AG09319 (cell line): ENCODE measurements at regions not wholly inside any gene's neighbourhood (a gene's known extent, or its start where the extent isn't known, plus 50 kb on each side); places are given as distances from the start of the nearest gene placed in this dataset.
A peak's percentile ranks its signal among the peaks of the same experiment; 100 is the strongest.

ENCODE experiments used
- DNase-seq: peaks from one replicate; pipeline ENCODE4 v3.0.0-alpha.2; 2010; ENCODE audit warnings: low read depth; ENCODE audit errors: extremely low read depth
- TF ChIP-seq, protein P1 (sequence below): IDR thresholded peaks from 2 replicates; pipeline ENCODE4 v1.5.1; 2011; ENCODE audit warnings: low read depth, mild to moderate bottlenecking, inconsistent platforms, low read length, moderate library complexity

DNA sequence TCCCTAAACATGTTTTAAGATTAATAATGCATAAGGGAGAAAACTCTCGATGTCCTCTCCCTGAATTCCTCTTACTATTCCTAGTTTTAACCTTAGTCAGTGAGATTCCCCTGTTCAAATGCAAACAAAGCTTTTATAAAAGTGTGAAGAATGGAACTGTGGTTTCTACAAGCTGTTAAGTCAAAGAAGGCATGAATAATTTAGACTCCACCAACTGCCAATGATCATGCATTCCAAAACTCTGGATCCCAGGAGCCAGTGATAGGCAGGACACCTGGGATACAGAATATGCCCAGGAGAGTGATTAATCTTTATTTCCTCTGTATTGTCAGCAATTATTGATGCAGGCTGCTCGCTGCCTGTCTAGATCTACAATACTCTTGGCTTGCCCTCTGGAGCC, 190.3 kb upstream of the ATF7IP start:
- no peak for DNase-seq
- TF ChIP-seq, protein P1, sequence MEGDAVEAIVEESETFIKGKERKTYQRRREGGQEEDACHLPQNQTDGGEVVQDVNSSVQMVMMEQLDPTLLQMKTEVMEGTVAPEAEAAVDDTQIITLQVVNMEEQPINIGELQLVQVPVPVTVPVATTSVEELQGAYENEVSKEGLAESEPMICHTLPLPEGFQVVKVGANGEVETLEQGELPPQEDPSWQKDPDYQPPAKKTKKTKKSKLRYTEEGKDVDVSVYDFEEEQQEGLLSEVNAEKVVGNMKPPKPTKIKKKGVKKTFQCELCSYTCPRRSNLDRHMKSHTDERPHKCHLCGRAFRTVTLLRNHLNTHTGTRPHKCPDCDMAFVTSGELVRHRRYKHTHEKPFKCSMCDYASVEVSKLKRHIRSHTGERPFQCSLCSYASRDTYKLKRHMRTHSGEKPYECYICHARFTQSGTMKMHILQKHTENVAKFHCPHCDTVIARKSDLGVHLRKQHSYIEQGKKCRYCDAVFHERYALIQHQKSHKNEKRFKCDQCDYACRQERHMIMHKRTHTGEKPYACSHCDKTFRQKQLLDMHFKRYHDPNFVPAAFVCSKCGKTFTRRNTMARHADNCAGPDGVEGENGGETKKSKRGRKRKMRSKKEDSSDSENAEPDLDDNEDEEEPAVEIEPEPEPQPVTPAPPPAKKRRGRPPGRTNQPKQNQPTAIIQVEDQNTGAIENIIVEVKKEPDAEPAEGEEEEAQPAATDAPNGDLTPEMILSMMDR, result no peak

DNA sequence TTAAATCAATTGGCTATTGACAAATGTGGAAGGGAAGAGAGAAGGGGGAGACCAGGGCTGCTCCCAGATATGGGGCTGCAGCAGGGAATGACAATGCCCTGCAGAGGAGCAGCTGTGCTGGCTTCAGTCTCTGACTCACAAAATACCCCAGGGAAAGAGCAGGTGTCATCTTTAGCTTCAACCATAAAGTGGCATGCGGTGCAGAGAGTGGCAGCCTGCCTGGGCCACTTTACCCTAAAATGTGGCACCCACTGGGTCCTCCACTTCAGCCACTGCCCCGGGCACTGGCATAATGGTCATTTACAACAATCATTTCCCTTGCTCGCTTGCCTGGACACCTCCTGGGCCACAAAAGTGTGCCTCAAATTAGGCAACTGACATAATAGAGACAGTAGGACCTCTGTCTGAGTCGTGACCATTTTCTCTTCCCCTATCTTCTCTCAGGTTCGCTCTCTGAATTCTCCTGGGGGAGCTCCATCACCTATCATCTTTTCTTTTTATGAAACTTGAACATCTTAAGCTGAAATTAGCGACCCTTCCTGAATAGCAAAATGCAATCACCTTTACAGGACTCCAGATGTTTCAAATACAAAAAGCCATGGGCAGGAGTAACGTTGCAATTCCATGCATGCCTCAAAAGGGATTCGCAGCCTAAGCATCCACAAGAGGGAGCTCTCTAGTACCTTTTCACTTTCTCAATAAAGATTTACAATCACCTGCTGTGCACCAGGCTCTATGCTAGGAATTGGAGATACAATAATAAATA, 179.9 kb upstream of the ATF7IP start:
- DNase-seq, result no peak

DNA sequence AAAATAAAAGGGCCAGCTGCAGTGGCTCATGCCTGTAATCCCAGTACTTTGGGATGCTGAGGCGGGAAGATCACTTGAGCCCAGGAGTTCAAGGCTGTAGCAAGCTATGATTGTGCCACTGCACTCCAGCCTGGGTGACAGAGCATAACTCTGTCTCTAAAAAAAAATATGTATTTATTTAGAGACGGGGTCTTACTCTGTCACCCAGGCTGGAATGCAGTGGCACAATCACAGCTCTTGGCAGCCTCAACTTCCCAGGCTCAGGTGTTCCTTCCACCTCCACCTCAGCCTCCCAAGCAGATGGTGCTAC, 179.3 kb upstream of the ATF7IP start:
- TF ChIP-seq, protein P1, result no peak
- no peak for DNase-seq

More for the DNA sequence above, 179.9 kb upstream of the ATF7IP start:
- TF ChIP-seq, protein P1, result peak; percentile 73

DNA sequence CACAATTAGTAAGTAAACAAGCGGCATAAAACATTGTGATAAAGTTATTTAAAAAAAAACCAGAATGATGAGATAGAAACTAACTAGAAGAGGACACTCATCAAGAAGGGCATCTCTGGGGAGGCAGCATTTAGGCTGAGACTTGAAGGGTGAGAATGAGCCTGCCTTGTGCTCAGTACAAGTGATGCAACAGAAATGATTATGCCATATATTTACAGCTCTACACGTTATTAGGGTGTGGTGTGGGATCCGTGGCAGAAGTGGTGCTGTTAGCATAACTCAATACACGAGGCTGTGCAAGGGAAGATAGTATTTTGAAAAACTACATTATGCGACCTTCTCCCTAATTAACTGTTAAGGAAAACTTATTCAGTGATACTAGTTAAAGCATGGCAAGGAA, 178.5 kb upstream of the ATF7IP start:
- DNase-seq, result no peak
- TF ChIP-seq, protein P1, result no peak

DNA sequence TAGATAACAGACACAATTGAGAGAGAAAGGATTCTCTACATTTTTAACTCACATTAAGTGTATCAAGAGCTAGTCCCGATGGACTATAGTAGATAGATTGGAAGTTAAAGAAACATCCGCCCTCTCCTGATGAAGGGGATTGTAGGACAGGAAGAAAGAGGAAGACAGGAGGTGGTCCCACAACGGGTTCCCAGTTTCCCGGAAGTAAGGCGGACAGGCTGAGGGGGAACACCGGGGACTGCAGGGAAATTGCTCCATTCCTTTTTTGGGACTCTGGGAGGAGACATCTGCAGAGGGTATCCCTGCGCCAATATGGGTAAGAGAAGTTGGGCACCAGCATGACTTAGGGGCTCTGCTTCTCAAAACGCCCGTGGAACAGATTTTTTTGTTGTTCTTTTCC, 177.5 kb upstream of the ATF7IP start:
- DNase-seq, result no peak
- TF ChIP-seq, protein P1, result no peak

DNA sequence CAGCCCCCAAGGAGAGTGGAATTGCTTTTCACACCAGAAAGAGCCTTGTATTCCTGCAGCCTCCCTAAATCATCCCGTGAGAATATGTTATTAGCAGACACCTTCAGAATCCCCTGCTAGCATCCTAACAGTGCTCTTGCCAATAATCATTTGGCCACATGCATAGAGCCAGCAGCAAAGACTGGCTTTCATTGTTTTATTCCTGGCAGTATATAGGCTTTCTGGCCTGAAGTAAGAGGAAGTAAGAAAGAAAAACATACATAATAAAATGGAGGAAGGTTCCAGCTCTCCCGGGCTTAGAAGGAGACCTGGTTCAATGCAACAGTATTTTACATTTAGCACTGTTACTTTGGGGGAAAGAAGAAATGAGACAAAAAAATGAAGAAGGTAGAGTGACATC, 176.7 kb upstream of the ATF7IP start:
- DNase-seq, result no peak
- TF ChIP-seq, protein P1, result no peak

DNA sequence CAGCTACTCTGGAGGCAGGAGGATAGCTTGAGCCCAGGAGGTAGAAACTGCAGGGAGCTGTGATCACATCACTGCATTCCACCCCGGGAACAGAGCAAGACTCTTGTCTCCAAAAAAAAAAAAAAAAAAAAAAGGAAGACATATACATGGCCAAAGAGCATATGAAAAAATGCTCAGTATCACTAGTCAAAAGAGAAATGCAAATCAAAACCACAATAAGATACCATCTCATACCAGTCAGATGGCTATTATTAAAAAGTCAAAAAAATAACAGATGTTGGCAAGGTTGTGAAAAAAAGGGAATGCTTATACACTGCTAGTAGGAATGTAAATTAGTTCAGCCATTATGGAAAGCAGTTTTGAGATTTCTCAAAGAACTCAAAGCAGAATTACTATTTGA, 174.8 kb upstream of the ATF7IP start:
- DNase-seq, result no peak
- TF ChIP-seq, protein P1, result no peak
